ENCODE measurements at regions not wholly inside any gene's neighbourhood (a gene's known extent, or its start where the extent isn't known, plus 50 kb on each side); places are given as distances from the start of the nearest gene placed in this dataset.

DNA sequence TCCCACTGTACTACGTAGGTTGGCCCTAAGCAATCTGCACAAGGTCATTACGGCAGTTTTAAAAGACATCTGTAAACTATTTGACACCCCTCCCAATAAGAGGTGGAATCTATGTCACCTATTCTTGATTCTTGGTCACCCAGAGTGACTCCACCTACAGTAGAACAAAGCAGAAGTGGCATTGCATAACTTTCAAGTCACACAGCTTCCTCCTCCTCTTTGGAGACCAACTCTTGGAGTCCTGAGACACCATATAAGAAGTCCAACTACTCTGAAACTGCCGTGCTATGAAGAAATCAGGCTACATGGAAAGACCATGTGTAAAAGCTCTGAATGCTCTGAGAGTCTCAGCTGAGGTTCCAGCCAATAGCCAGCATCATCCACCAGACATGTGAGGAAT, 253.5 kb upstream of the CDH20 start:
- no peak overlapping the region for H3K4me2 ChIP-seq (ENCODE audit: insufficient read depth, low read length)
- no peaks in the 10 kb centered on the region for H3K27me3 ChIP-seq (ENCODE audit: control insufficient read depth in 2 of 2, insufficient read depth in 2 of 2, low read length in 2 of 2)
- H3K9me1 ChIP-seq (ENCODE audit: control insufficient read depth, insufficient read depth, low read length), result no peaks in the 10 kb centered on the region
- H4K20me1 ChIP-seq (replicated peaks; ENCODE audit: control insufficient read depth, insufficient read depth, low read length), result no peaks in the 10 kb centered on the region
- no peak for FAIRE-seq
- in situ Hi-C loops (cut with MboI) (no loop called here), intact Hi-C loops (cut with micrococcal nuclease) (no loop called here)
- H3K9ac ChIP-seq (ENCODE audit: insufficient read depth in 1 of 2, low read depth in 2 of 2, low read length in 2 of 2), result no peak overlapping the region
- H3K36me3 ChIP-seq (ENCODE audit: control insufficient read depth, insufficient read depth, low read length), result no peaks in the 10 kb centered on the region
- ATAC-seq, result no peak
- ChIA-PET POLR2A (no interaction called here), CTCF (ENCODE audit: low intra/inter-chr PET ratio) (no interaction called here)
- no peaks in the 10 kb centered on the region for H3K79me2 ChIP-seq (ENCODE audit: control insufficient read depth, insufficient read depth, low read length)
- no peaks in the 10 kb centered on the region for H3K9me3 ChIP-seq (replicated peaks; ENCODE audit: control insufficient read depth, insufficient read depth, low read depth, low read length)
- H3K27ac ChIP-seq (ENCODE audit: extremely low read depth, low read depth, low read length), result no peak overlapping the region
- no peaks in the 10 kb centered on the region for H3K4me1 ChIP-seq (replicated peaks in 1 of 2; ENCODE audit: control insufficient read depth in 2 of 2, insufficient read depth in 2 of 2, low read length in 2 of 2)
- no peak overlapping the region for H3K4me3 ChIP-seq
- BruUV-seq (replicated peaks), result no TSS peak
- H2AFZ ChIP-seq (ENCODE audit: low read depth, low read length), result no peak overlapping the region
- 3% methylated on average over 3 of the region's 3 CpGs for WGBS (ENCODE audit: insufficient coverage, low coverage, missing lambda C conversion rate)
- no peak for TF ChIP-seq CREB5 (CRISPR knock-in tag; IDR thresholded peaks at IDR 0.05)
- DNase-seq (ENCODE audit: extremely low read depth in 1 of 4, low spot score in 3 of 4), result no peak

GRCh38 chr18:61080954-61081528, 252.2 kb upstream of the CDH20 start:
- Histone ChIP-seq H3K9me1 (ENCODE audit: control insufficient read depth, insufficient read depth, low read length) (no peaks in the 10 kb centered on the region), H3K36me3 (ENCODE audit: control insufficient read depth, insufficient read depth, low read length) (no peaks in the 10 kb centered on the region), H4K20me1 (replicated peaks; ENCODE audit: control insufficient read depth, insufficient read depth, low read length) (no peaks in the 10 kb centered on the region), H3K9me3 (replicated peaks; ENCODE audit: control insufficient read depth, insufficient read depth, low read depth, low read length) (no peaks in the 10 kb centered on the region), H3K79me2 (ENCODE audit: control insufficient read depth, insufficient read depth, low read length) (no peaks in the 10 kb centered on the region), H3K4me3 (no peak overlapping the region), H3K4me2 (ENCODE audit: insufficient read depth, low read length) (no peak overlapping the region), H3K4me1 (replicated peaks in 1 of 2; ENCODE audit: control insufficient read depth in 2 of 2, insufficient read depth in 2 of 2, low read length in 2 of 2) (no peaks in the 10 kb centered on the region), H3K27me3 (ENCODE audit: control insufficient read depth in 2 of 2, insufficient read depth in 2 of 2, low read length in 2 of 2) (no peaks in the 10 kb centered on the region), H3K9ac (ENCODE audit: insufficient read depth in 1 of 2, low read depth in 2 of 2, low read length in 2 of 2) (no peak overlapping the region), H3K27ac (ENCODE audit: extremely low read depth, low read depth, low read length) (no peak overlapping the region), H2AFZ (ENCODE audit: low read depth, low read length) (no peak overlapping the region)
- intact Hi-C loops (cut with micrococcal nuclease), result no loop called here
- in situ Hi-C loops (cut with MboI), result no loop called here
- ChIA-PET CTCF (ENCODE audit: low intra/inter-chr PET ratio) (no interaction called here), POLR2A (interaction anchor here (0.5 kb wide), 1 partner anchor 474 kb away, joined by 3 read pairs; no protein-coding TSS in a partner anchor)
- 0% methylated on average over 3 of the region's 3 CpGs for WGBS (ENCODE audit: insufficient coverage, low coverage, missing lambda C conversion rate)
- BruUV-seq (replicated peaks), result no TSS peak
- DNase-seq (ENCODE audit: extremely low read depth in 1 of 4, low spot score in 3 of 4), result no peak
- ATAC-seq, result no peak
- no peak for FAIRE-seq
- no peak for TF ChIP-seq DPF2 (IDR thresholded peaks at IDR 0.05)
- TF ChIP-seq SREBF1 (IDR thresholded peaks at IDR 0.05; ENCODE audit: borderline replicate concordance, low read depth, low read length), result no peak
- TF ChIP-seq POLR2G (IDR thresholded peaks at IDR 0.05; ENCODE audit: low read depth, low read length), result no peak
- TF ChIP-seq SAFB (IDR thresholded peaks at IDR 0.05; ENCODE audit: borderline replicate concordance, low read depth, low read length), result no peak
- TF ChIP-seq ZFPM2 (CRISPR knock-in tag; IDR thresholded peaks at IDR 0.05), result no peak
- no peak for TF ChIP-seq NEUROD1 (IDR thresholded peaks at IDR 0.05; ENCODE audit: borderline replicate concordance, low read depth, low read length, partially characterized antibody)
- no peak for TF ChIP-seq THRAP3 (IDR thresholded peaks at IDR 0.05; ENCODE audit: borderline replicate concordance)
- TF ChIP-seq ZNF324 (CRISPR knock-in tag; IDR thresholded peaks at IDR 0.05), result no peak
- no peak for TF ChIP-seq ELF1 (tag; IDR thresholded peaks at IDR 0.05)
- TF ChIP-seq ZC3H11A (IDR thresholded peaks at IDR 0.05; ENCODE audit: low read depth, low read length), result no peak
- no peak for TF ChIP-seq SMAD3 (CRISPR knock-in tag; conservative IDR thresholded peaks at IDR 0.05)
- no peak for TF ChIP-seq CCAR2 (IDR thresholded peaks at IDR 0.05; ENCODE audit: low read depth, low read length)
- TF ChIP-seq HNRNPK (IDR thresholded peaks at IDR 0.05; ENCODE audit: low read depth, low read length, poor library complexity, severe bottlenecking), result no peak
- TF ChIP-seq, protein P1, sequence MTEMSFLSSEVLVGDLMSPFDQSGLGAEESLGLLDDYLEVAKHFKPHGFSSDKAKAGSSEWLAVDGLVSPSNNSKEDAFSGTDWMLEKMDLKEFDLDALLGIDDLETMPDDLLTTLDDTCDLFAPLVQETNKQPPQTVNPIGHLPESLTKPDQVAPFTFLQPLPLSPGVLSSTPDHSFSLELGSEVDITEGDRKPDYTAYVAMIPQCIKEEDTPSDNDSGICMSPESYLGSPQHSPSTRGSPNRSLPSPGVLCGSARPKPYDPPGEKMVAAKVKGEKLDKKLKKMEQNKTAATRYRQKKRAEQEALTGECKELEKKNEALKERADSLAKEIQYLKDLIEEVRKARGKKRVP (CRISPR knock-in tag; IDR thresholded peaks at IDR 0.05), result no peak
- TF ChIP-seq RBM39 (optimal IDR thresholded peaks at IDR 0.05; ENCODE audit: low read depth, low read length), result no peak
